ENCODE measurements at regions not wholly inside any gene's neighbourhood (a gene's known extent, or its start where the extent isn't known, plus 50 kb on each side); places are given as distances from the start of the nearest gene placed in this dataset.

- no peaks in the 10 kb centered on the region for H3K36me3 Mint-ChIP-seq
- Histone ChIP-seq H3K9ac (ENCODE audit: insufficient read depth, low read length, poor library complexity, severe bottlenecking) (no peak overlapping the region), H3K36me3 (replicated peaks in 1 of 2; ENCODE audit: control insufficient read depth in 1 of 2, insufficient read depth in 2 of 2, low read length in 2 of 2) (no peaks in the 10 kb centered on the region), H3K4me2 (replicated peaks; ENCODE audit: extremely low read depth, low read length, poor library complexity, severe bottlenecking) (no peak overlapping the region), H3K4me3 (replicated peaks in 1 of 3; ENCODE audit: low read depth in 2 of 3, low read length in 3 of 3) (no peak overlapping the region), H3K27me3 (ENCODE audit: control insufficient read depth in 2 of 2, insufficient read depth in 2 of 2, low read length in 2 of 2) (no peaks in the 10 kb centered on the region), H3K79me2 (ENCODE audit: insufficient read depth, low read length) (no peaks in the 10 kb centered on the region), H3K9me3 (replicated peaks in 1 of 2; ENCODE audit: control insufficient read depth in 1 of 2, insufficient read depth in 1 of 2, low read length in 2 of 2) (no peaks in the 10 kb centered on the region), H4K20me1 (ENCODE audit: insufficient read depth, low read length) (no peaks in the 10 kb centered on the region), H2AFZ (ENCODE audit: insufficient read depth, low read depth, low read length, poor library complexity, severe bottlenecking) (no peak overlapping the region), H3K27ac (ENCODE audit: low read depth in 1 of 2, low read length in 2 of 2) (no peak overlapping the region), H3K4me1 (ENCODE audit: control insufficient read depth in 1 of 2, insufficient read depth in 2 of 2, low read length in 2 of 2) (peaks cover 8 to 10% of the 10 kb centered on the region in 2 donors)
- no peak for TF ChIP-seq CTCF (IDR thresholded peaks at IDR 0.05)
- WGBS (ENCODE audit: insufficient coverage): 100% methylated on average over 5 of the region's 7 CpGs
- no peak overlapping the region for H3K4me3 Mint-ChIP-seq
- no peak overlapping the region for H3K27ac Mint-ChIP-seq
- intact Hi-C loops (cut with micrococcal nuclease): no loop called here
- H3K4me1 Mint-ChIP-seq: peaks cover 5% of the 10 kb centered on the region
- H3K9me3 Mint-ChIP-seq: peaks cover 0 to 5% (median 0%) of the 10 kb centered on the region in 7 donors
- peaks cover 0 to 3% (median 3%) of the 10 kb centered on the region in 3 donors for H3K27me3 Mint-ChIP-seq (ENCODE audit: low read depth in 3 of 3)
- no peak for DNase-seq
Measured at GRCh38 chr2:78677774-78678173, 347.7 kb upstream of the REG3G start.

GRCh38 chr2:78681386-78681785, 344.1 kb upstream of the REG3G start:
- no peak overlapping the region for H3K27ac Mint-ChIP-seq
- Histone ChIP-seq H3K9me3 (replicated peaks in 1 of 2; ENCODE audit: control insufficient read depth in 1 of 2, insufficient read depth in 1 of 2, low read length in 2 of 2) (no peaks in the 10 kb centered on the region), H3K4me1 (ENCODE audit: control insufficient read depth in 1 of 2, insufficient read depth in 2 of 2, low read length in 2 of 2) (peaks cover 8 to 9% of the 10 kb centered on the region in 2 donors), H3K4me2 (replicated peaks; ENCODE audit: extremely low read depth, low read length, poor library complexity, severe bottlenecking) (no peak overlapping the region), H3K79me2 (ENCODE audit: insufficient read depth, low read length) (no peaks in the 10 kb centered on the region), H3K27me3 (ENCODE audit: control insufficient read depth in 2 of 2, insufficient read depth in 2 of 2, low read length in 2 of 2) (no peaks in the 10 kb centered on the region), H3K9ac (ENCODE audit: insufficient read depth, low read length, poor library complexity, severe bottlenecking) (no peak overlapping the region), H4K20me1 (ENCODE audit: insufficient read depth, low read length) (no peaks in the 10 kb centered on the region), H3K27ac (ENCODE audit: low read depth in 1 of 2, low read length in 2 of 2) (no peak overlapping the region), H3K36me3 (replicated peaks in 1 of 2; ENCODE audit: control insufficient read depth in 1 of 2, insufficient read depth in 2 of 2, low read length in 2 of 2) (no peaks in the 10 kb centered on the region), H3K4me3 (replicated peaks in 1 of 3; ENCODE audit: low read depth in 2 of 3, low read length in 3 of 3) (no peak overlapping the region), H2AFZ (ENCODE audit: insufficient read depth, low read depth, low read length, poor library complexity, severe bottlenecking) (no peak overlapping the region)
- peaks cover 5% of the 10 kb centered on the region for H3K4me1 Mint-ChIP-seq
- H3K4me3 Mint-ChIP-seq: no peak overlapping the region
- TF ChIP-seq CTCF (IDR thresholded peaks at IDR 0.05): no peak
- no peak for DNase-seq
- intact Hi-C loops (cut with micrococcal nuclease): no loop called here
- H3K36me3 Mint-ChIP-seq: no peaks in the 10 kb centered on the region
- peaks cover 0 to 4% (median 3%) of the 10 kb centered on the region in 3 donors for H3K27me3 Mint-ChIP-seq (ENCODE audit: low read depth in 3 of 3)
- H3K9me3 Mint-ChIP-seq: peaks cover 0 to 7% (median 2%) of the 10 kb centered on the region in 7 donors
- WGBS (ENCODE audit: insufficient coverage): 74% methylated on average over 3 of the region's 4 CpGs

All from CD14-positive monocyte (primary cell).